ENCODE measurements at regions not wholly inside any gene's neighbourhood (a gene's known extent, or its start where the extent isn't known, plus 50 kb on each side); places are given as distances from the start of the nearest gene placed in this dataset.

- TF ChIP-seq, protein P1, sequence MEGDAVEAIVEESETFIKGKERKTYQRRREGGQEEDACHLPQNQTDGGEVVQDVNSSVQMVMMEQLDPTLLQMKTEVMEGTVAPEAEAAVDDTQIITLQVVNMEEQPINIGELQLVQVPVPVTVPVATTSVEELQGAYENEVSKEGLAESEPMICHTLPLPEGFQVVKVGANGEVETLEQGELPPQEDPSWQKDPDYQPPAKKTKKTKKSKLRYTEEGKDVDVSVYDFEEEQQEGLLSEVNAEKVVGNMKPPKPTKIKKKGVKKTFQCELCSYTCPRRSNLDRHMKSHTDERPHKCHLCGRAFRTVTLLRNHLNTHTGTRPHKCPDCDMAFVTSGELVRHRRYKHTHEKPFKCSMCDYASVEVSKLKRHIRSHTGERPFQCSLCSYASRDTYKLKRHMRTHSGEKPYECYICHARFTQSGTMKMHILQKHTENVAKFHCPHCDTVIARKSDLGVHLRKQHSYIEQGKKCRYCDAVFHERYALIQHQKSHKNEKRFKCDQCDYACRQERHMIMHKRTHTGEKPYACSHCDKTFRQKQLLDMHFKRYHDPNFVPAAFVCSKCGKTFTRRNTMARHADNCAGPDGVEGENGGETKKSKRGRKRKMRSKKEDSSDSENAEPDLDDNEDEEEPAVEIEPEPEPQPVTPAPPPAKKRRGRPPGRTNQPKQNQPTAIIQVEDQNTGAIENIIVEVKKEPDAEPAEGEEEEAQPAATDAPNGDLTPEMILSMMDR (conservative IDR thresholded peaks at IDR 0.05; ENCODE audit: low read length): no peak
- TF ChIP-seq EZH2phosphoT487 (IDR thresholded peaks at IDR 0.05; ENCODE audit: borderline replicate concordance, low read depth, low read length): no peak
These were observed 97.4 kb upstream of the ZFHX3 start for GRCh38 chr16:73145166-73145880.

Measured in OCI-LY7 (cell line).